ENCODE measurements at regions not wholly inside any gene's neighbourhood (a gene's known extent, or its start where the extent isn't known, plus 50 kb on each side); places are given as distances from the start of the nearest gene placed in this dataset.

DNA sequence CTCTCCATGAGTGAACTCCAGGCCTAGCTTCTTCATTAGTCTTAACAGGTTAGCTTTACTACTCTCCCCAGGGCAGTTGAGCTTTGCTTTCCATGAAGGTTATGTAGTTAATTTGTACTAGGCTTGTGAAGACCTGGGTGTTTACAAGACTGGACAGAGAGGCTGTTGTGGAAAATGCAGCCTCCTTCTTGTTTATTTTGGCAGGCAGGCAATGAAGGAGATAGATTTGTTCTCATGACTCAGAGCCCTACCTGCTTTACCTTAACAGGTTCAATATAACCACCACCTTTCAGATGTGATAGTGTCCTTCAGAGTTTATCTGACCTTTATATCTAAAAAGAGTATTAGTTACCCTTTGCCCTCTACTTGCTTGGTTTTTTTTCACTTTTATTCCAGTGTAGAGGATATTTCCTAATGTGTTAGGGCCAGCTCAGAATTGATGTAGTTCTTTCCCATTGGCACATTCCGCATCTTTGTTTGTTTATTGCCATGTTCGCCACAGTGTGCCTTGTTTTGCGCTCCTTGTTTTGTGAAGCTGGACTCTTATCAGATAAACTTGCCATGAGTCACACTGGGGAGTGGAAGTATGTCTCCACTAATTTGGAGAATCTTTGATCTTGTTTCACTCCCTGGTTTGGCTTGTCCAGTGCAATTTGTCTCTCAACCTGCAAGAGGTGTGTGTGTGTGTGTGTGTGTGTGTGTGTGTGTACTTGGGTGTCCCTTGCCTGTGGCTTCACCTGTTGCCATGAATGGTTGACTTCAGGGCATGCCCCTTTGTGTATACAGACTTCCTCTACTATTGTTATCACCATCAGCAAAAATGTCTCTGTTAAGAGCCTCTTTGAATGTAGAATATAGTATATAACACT lies 87.4 kb upstream of the MACF1 start (continued):
- no peak for TF ChIP-seq ZNF488 (tag by site-specific recombination; IDR thresholded peaks at IDR 0.05)
- no peak for TF ChIP-seq ZNF621 (tag by site-specific recombination; IDR thresholded peaks at IDR 0.05)
- TF ChIP-seq HOXC10 (CRISPR knock-in tag; IDR thresholded peaks at IDR 0.05) = no peak
- peak; percentile 66 for TF ChIP-seq PRDM10 (tag by site-specific recombination; IDR thresholded peaks at IDR 0.05)
- peak; percentile 68 for TF ChIP-seq ZNF600 (tag by site-specific recombination; IDR thresholded peaks at IDR 0.05)
- 0 out of 2 replicates have a peak, but pooled peaks have one; percentile 31 for TF ChIP-seq ZBTB21 (tag by site-specific recombination; IDR thresholded peaks at IDR 0.05)
- TF ChIP-seq SCRT1 (tag by site-specific recombination; IDR thresholded peaks at IDR 0.05; ENCODE audit: borderline replicate concordance) = peak; percentile 98
- peak; percentile 99 for TF ChIP-seq WT1 (tag by site-specific recombination; IDR thresholded peaks at IDR 0.05)
- TF ChIP-seq, protein P1, sequence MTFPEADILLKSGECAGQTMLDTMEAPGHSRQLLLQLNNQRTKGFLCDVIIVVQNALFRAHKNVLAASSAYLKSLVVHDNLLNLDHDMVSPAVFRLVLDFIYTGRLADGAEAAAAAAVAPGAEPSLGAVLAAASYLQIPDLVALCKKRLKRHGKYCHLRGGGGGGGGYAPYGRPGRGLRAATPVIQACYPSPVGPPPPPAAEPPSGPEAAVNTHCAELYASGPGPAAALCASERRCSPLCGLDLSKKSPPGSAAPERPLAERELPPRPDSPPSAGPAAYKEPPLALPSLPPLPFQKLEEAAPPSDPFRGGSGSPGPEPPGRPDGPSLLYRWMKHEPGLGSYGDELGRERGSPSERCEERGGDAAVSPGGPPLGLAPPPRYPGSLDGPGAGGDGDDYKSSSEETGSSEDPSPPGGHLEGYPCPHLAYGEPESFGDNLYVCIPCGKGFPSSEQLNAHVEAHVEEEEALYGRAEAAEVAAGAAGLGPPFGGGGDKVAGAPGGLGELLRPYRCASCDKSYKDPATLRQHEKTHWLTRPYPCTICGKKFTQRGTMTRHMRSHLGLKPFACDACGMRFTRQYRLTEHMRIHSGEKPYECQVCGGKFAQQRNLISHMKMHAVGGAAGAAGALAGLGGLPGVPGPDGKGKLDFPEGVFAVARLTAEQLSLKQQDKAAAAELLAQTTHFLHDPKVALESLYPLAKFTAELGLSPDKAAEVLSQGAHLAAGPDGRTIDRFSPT (tag by site-specific recombination; IDR thresholded peaks at IDR 0.05) = peak; percentile 87
- peak; percentile 67; the same call in 1 of the 2 replicates for TF ChIP-seq ZNF366 (tag by site-specific recombination; conservative IDR thresholded peaks at IDR 0.05)
- TF ChIP-seq, protein P2, sequence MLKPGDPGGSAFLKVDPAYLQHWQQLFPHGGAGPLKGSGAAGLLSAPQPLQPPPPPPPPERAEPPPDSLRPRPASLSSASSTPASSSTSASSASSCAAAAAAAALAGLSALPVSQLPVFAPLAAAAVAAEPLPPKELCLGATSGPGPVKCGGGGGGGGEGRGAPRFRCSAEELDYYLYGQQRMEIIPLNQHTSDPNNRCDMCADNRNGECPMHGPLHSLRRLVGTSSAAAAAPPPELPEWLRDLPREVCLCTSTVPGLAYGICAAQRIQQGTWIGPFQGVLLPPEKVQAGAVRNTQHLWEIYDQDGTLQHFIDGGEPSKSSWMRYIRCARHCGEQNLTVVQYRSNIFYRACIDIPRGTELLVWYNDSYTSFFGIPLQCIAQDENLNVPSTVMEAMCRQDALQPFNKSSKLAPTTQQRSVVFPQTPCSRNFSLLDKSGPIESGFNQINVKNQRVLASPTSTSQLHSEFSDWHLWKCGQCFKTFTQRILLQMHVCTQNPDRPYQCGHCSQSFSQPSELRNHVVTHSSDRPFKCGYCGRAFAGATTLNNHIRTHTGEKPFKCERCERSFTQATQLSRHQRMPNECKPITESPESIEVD (tag by site-specific recombination; IDR thresholded peaks at IDR 0.05) = peak; percentile 26; the same call in 1 of the 2 replicates
- TF ChIP-seq REST (tag by site-specific recombination; IDR thresholded peaks at IDR 0.05) = no peak
- TF ChIP-seq ZNF629 (tag by site-specific recombination; IDR thresholded peaks at IDR 0.05) = peak; percentile 46
- peak; percentile 84; the same call in 1 of the 2 replicates for TF ChIP-seq INSM2 (tag by site-specific recombination; IDR thresholded peaks at IDR 0.05)
- TF ChIP-seq ZNF24 (tag by site-specific recombination; IDR thresholded peaks at IDR 0.05) = 0 out of 2 replicates have a peak, but pooled peaks have one; percentile 79
- TF ChIP-seq YY1 (tag by site-specific recombination; IDR thresholded peaks at IDR 0.05) = no peak
- 0 out of 2 replicates have a peak, but pooled peaks have one; percentile 46 for TF ChIP-seq ZBTB48 (tag by site-specific recombination; IDR thresholded peaks at IDR 0.05)
- no peak for TF ChIP-seq SALL2 (tag by site-specific recombination; IDR thresholded peaks at IDR 0.05; ENCODE audit: borderline replicate concordance)
- no peak for TF ChIP-seq ZNF514 (tag by site-specific recombination; IDR thresholded peaks at IDR 0.05)
- no peak for TF ChIP-seq GLIS1 (tag by site-specific recombination; IDR thresholded peaks at IDR 0.05)
- TF ChIP-seq, protein P3, sequence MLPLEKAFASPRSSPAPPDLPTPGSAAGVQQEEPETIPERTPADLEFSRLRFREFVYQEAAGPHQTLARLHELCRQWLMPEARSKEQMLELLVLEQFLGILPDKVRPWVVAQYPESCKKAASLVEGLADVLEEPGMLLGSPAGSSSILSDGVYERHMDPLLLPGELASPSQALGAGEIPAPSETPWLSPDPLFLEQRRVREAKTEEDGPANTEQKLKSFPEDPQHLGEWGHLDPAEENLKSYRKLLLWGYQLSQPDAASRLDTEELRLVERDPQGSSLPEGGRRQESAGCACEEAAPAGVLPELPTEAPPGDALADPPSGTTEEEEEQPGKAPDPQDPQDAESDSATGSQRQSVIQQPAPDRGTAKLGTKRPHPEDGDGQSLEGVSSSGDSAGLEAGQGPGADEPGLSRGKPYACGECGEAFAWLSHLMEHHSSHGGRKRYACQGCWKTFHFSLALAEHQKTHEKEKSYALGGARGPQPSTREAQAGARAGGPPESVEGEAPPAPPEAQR (tag by site-specific recombination; IDR thresholded peaks at IDR 0.05) = no peak
- no peak for TF ChIP-seq REPIN1 (tag by site-specific recombination; IDR thresholded peaks at IDR 0.05; ENCODE audit: low read depth)
- TF ChIP-seq SCRT2 (tag by site-specific recombination; IDR thresholded peaks at IDR 0.05) = peak; percentile 98
